Activated CD4-positive, CD25-positive, alpha-beta regulatory T cell (primary cell): ENCODE measurements at regions not wholly inside any gene's neighbourhood (a gene's known extent, or its start where the extent isn't known, plus 50 kb on each side); places are given as distances from the start of the nearest gene placed in this dataset.
"Not testable (repeated sequence)": the region's sequence is repeated elsewhere in the genome, so short reads cannot be mapped to it uniquely, and the experiment has no call there.

Experiments
- DNase-seq, 4 experiments: peaks; one replicate each; lab custom pipeline; 2025; lab: John Stamatoyannopoulos, UW

- no peak for DNase-seq
Measured at GRCh38 chr13:80173224-80173623, 167.7 kb downstream of the SPRY2 start.

GRCh38 chr13:80171096-80171495 is 169.8 kb downstream of the SPRY2 start:
- DNase-seq, result no peak

- no peak for DNase-seq
Measured at GRCh38 chr13:80168089-80168850, 172.7 kb downstream of the SPRY2 start.

- no peak for DNase-seq
Measured at GRCh38 chr13:80166352-80166751, 174.6 kb downstream of the SPRY2 start.

GRCh38 chr13:80164462-80164861 is 176.5 kb downstream of the SPRY2 start:
- no peak for DNase-seq

- no peak for DNase-seq
Measured at GRCh38 chr13:80161896-80162295, 179.0 kb downstream of the SPRY2 start.

GRCh38 chr13:80161219-80161618 is 179.7 kb downstream of the SPRY2 start:
- DNase-seq, result no peak

- DNase-seq, result no peak
Measured at GRCh38 chr13:80160110-80160509, 180.8 kb downstream of the SPRY2 start.

GRCh38 chr13:80157261-80157932 is 183.5 kb downstream of the SPRY2 start:
- no peak for DNase-seq

GRCh38 chr13:80152142-80152541 is 188.8 kb downstream of the SPRY2 start:
- not testable (repeated sequence) for DNase-seq

- DNase-seq, result no peak
Measured at GRCh38 chr13:80151016-80151415, 189.9 kb downstream of the SPRY2 start.

- no peak for DNase-seq
Measured at GRCh38 chr13:80149736-80150135, 191.2 kb downstream of the SPRY2 start.

GRCh38 chr13:80145171-80145690 is 195.7 kb downstream of the SPRY2 start:
- DNase-seq, result no peak

- DNase-seq, result no peak
Measured at GRCh38 chr13:80144493-80144892, 196.4 kb downstream of the SPRY2 start.

GRCh38 chr13:80141123-80141849 is 199.6 kb downstream of the SPRY2 start:
- no peak for DNase-seq

GRCh38 chr13:80140685-80141084 is 200.2 kb downstream of the SPRY2 start:
- DNase-seq, result no peak

- no peak for DNase-seq
Measured at GRCh38 chr13:80139196-80139595, 201.7 kb downstream of the SPRY2 start.

GRCh38 chr13:80137994-80138393 is 202.9 kb downstream of the SPRY2 start:
- DNase-seq, result no peak

GRCh38 chr13:80134346-80134745 is 206.6 kb downstream of the SPRY2 start:
- no peak for DNase-seq

- no peak for DNase-seq
Measured at GRCh38 chr13:80133631-80134261, 207.2 kb downstream of the SPRY2 start.

GRCh38 chr13:80132741-80133601 is 208.0 kb downstream of the SPRY2 start:
- DNase-seq, result no peak
